Retina (tissue), 1 donor: ENCODE measurements at regions not wholly inside any gene's neighbourhood (a gene's known extent, or its start where the extent isn't known, plus 50 kb on each side); places are given as distances from the start of the nearest gene placed in this dataset.
A peak's percentile ranks its signal among the peaks of the same experiment; 100 is the strongest.

Source experiments
- DNase-seq: peaks from one replicate; pipeline ENCODE4 v3.0.0-alpha.2; 2016

DNA sequence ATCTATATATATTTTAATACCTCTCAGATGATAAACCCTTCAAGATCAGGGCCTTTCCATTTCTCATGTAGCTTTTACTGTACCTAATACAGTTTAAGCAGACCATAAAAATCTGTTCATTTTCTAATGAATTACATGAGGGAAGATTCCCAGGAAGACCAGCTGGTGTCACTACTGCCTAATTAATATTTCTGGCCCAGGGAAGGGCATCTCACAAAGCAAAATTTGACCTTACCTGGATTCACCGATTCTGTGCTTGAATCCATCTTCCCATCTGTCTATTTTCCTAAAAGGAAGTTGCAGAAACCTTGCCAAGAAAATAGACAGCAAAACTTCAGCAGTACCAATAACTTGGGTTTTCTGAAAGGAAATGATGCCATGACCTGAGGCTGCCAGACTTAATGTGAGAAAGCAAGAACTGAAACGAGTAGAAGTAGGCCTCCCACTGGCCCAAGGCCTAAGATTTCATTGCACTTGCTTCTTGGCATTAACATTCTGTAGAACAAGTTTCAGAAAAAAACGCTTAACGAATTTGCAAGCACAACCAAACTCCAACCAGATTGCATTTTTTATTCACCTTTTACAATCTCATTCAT is 83.0 kb upstream of the GLIS3 start:
- peak; percentile 12 for DNase-seq

DNA sequence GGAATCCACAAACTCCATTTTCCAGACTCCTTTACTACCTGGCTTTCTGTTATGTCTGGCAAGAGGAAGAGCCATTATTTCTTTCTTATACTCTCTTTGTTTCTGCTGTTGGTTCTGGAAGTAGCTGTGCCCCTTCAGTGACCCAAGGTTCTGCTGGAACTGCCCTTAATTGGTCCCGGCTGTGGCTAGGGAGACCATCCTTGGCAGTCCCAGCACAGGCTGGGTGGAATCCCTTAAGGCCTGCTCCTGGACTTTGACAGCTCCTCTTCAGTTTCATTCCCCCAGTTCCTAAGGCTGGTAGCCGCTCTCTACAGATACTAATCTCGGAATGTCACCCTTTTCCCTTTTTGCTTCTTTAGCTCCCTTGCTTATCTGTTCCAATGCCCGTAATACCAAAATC is 81.9 kb upstream of the GLIS3 start:
- DNase-seq: no peak

DNA sequence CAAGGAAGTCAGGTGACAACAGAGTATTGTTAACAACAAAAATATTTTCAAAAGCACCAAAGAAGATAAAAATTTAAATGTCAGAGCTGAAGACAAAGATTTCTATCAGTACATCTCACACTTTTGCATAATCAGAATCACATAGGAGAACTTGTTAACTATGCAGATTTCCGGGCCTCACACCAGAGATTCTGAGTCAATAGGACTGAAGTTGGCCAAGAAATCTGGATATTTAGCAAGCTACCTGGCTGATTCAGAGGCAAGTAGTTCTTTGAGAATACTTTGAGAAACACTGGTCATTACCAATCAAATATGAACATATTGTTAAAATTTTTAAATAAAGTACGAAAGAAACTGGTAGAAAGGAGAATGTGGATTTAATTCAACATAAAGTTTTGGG is 80.5 kb upstream of the GLIS3 start:
- no peak for DNase-seq

DNA sequence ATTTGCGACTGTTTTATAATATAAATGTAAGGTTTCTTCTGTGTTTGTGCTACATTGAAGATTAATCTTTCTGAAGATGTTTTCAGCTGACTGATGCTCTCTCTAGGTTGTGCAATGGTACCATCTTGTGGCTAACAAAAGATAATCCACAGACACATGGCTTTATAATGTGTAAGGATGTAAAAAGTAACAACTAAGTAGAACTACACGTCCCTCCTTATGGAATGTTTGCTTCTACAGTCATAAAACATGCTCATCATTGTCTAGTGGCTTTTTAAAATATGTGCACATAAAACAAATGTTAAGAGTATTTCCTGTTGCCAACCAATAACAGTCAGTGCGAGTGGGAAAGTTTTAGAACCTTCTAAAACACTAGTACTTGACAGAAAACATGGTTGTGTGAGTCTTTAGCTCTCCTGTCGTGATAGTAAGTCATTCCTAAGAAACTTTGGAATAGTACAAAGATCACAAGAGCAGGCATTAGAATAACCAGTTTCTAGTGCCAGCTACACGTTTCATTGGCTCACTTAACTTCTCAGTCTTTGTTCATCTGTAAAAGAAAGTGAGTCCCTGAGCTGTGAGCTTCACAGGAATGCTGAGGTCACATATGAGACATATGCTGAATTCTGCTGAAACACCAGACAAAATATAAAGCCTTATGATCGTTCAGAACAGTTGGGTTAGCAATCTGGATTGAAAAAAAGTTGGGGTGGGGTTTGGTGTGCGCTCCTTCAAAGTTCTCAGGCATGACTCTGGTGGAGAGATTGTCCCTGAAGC is 75.7 kb upstream of the GLIS3 start:
- DNase-seq: peak; percentile 13

DNA sequence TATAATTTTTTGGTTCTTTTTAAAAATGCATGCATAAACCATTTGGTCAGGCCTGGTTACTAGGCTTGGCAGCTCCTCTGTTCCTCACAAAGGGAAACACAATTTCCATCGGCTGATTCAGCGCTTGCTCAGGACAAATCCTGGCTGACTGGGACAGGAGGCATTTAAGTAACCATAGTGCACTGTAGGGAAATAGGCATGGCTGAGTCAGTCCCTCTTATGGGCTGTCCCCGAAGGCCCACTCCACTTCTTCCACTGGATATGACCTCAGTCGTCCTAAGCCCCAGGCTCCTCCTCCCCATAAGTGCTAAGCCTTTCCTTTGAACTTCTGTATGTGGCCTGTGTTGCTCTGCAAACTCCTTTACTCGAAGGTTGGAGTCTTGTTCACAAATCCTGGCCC is 71.2 kb upstream of the GLIS3 start:
- no peak for DNase-seq

DNA sequence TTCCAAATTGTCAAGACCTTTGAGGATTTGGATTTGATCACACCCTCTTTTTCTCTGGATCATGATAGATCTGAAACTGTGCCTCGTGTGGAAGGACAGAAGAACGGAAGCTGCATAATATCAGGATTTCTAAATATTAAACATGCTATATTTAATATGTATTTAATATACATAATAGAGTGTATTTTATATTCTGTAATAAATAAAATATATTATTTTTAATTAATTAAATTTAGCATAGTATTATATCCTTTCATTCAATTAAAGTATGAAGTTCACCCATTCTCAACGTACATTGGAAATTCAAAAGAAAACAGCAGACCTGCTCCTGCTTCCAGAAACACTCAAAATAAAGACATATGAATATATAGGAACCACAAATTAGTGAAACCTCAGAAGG is 70.6 kb upstream of the GLIS3 start:
- no peak for DNase-seq

DNA sequence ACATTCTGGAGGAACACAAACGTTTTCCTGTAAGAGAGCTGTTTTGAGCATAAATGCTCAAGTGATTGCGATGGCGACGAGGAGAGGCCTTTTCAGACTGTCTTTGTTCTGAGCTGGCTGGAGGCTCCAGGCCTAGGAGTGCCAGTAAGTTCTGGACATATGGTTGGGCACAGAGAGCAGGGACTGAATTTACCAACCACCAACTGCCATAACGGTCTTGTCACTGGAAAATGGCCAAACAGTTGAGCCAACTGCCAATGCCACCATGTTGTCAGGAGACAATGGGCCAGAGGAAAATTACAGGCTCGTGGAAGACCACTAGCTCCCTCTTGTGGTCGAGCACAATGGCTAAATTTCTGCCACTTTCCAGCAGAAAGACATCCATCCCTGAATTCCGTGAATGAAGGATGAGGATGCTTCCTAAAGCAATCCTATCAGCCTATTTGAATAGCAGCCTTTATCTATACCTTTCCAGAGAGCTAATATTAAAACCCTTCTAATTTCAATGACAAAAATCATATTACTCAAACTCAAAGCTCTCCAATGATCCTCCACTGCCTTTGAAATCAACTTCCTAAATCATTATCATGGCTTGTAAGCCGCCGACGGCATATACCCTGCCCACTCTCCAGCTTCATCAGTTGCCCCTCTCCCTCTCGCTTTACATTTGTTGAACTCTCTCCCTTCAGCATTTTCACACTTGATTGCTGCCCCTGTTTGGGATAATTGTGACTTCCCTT is 66.9 kb upstream of the GLIS3 start:
- peak; percentile 10 for DNase-seq

DNA sequence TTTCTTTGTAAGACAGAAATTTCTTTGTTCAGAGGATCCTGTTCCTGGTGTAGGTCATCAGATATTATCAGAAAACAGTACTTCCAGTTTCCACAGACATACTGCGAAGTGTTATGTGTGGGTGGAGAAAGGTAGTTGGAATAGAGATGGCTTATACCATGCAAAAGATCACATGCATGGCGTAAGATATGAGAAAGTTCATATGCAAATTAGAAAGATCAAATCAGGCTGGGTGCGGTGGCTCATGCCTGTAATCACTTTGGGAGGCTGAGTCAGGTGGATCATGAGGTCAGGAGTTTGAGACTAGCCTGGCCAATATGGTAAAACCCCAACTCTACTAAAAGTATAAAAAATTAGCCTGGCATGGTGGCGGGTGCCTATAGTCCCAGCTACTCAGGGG is 65.2 kb upstream of the GLIS3 start:
- no peak for DNase-seq

DNA sequence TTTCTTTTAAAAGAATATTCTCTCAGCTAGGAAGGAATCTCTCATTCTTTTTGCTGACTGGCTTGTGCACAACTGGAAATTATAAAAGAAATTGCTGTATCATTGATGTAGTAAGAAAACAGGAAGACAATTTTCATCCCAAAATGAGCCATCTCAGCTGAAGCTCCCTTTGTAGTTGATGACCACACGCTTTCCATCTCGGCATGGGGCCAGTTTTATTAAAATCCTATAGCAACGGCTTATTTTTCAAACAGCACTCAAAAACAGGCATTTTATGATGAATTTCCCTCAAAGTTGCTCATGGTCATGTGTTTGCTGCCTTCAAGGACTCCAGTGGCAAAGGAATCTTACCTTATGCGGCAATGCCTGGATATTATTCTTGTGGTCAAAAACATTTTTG is 62.4 kb upstream of the GLIS3 start:
- DNase-seq: no peak

DNA sequence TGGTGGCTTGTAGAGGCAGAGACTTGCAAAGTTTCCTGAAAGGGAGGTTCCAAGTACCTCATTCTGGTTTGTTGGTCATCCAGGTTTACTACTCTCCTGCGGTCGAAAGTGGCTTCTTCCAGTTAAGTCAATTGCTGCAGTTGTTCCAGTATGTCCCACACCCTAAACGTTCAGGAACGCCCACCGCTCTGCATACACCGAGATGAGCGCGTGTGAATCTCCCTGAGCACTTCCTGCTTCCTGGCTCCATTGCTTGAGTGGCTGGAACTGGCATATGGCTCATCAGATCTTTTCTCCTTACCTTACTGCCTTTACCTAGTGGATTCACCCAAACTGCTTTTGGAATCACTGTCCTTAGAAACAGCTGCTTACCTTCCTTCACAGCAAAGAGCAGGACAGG is 59.1 kb upstream of the GLIS3 start:
- DNase-seq: no peak

DNA sequence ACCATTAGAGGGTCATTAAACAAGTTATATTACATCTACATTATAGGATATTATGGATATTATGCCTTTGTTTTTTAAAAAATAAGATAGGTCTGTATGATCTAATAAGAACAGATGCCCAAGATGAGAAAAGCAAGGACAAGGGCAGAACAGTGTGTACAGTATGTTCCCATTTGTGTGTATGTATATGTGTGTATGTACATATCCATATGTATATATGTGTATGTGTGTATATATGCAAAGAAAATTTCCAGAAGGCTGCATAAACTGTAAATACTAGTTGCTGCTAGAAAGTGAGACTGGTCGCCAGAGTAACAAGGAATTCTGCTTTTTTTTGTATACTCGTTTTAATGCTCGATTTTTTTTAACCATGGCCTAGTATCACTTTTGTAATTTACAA is 58.1 kb upstream of the GLIS3 start:
- no peak for DNase-seq

DNA sequence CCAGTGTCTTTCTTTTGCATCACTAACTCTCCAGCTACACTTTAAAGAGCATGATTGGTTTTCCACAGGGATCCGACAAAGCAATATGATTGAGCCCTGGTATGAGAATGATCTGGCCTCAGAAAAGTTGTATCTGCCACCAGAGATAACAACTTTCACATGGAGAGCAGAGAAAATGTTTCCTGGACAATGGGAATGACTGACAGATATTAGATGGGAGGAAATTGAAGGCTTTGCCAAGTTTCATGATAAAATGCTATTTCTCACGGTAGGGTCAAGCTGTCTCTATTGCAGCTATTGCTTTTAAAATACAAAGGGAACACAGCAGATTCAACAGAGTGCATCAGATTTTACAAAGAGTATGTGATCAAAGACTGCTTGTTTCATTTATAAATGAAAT is 56.4 kb upstream of the GLIS3 start:
- DNase-seq: no peak

DNA sequence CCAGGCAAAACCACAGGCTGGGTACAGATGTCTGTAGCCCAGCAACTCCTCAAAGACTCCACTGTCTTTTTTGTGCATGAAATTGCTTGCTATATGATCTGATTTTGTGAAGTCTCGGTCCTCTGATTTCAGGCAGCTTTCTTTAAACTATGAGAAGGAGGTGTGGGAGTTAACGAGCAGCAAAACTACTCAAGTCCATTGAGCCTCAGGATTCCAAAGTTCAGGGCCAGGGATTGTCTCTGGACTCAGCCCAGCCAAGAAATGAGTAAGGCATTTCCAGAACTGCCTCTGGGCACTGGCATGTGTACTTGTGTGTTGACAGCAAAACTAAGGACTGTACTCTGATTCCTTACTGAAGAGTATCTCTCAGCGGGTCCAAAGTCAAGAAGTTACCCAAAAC is 53.4 kb upstream of the GLIS3 start:
- DNase-seq: no peak

DNA sequence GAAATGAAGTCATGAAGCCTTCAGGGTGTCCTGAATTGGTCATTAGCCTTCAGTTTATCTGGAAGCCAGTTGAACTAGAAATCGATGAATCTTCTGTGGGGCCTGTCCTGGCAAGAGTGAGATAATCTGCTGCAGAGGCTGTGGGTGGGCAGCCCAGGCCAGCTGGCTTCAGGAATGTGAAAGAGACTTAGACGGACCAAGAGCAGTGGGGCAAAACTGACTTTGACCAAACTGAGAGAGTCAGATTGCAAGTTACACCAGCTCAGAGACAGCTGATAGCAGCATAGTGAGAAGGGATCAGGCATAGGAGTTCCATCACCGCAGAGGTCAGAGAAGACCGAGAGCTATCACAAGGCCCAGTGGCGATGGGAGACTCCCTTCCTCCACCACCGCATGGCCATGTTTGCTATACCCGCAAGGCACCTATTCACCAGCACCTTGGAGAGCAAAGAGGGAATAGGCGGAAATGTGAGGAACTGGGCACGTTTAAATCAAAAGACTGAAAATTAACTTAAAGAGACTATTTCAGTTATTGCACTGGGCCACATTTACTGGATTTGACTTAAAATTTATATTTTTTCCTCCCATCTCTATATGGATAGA is 50.0 kb upstream of the GLIS3 start:
- no peak for DNase-seq
